GM12878 (cell line): ENCODE measurements at regions not wholly inside any gene's neighbourhood (a gene's known extent, or its start where the extent isn't known, plus 50 kb on each side); places are given as distances from the start of the nearest gene placed in this dataset.

ENCODE experiments used
- ATAC-seq: fragments of 200-7000 bp; cut with Tn5 transposase; 3 replicates; pipeline ENCODE4 v1.9.1; 2020; ENCODE audit warnings: mild to moderate bottlenecking, moderate library complexity
- BruUV-seq: library from RNA; stranded (reverse); fragments of 400-500 nt; replicated peaks from 2 replicates; lab custom pipeline; 2021; lab: Mats Ljungman, UMichigan
- CTCF ChIA-PET: fragments of 300-600 bp; sonication (Branson Sonifier 250); formaldehyde crosslinking; extraction: SDS; loops from one replicate; lab custom pipeline; 2021; ENCODE audit warnings: inconsistent platforms; lab: Yijun Ruan, JAX
- POLR2A ChIA-PET: fragments of 350-600 bp; formaldehyde crosslinking; extraction: SDS; loops from one replicate; lab custom pipeline; 2021; ENCODE audit warnings: inconsistent platforms; lab: Charles Lee
- RAD21 ChIA-PET: fragments of 300-600 bp; sonication (Branson Sonifier 250); formaldehyde crosslinking; loops from one replicate; lab custom pipeline; 2023; ENCODE audit warnings: antibody characterized with exemption; ENCODE audit not compliant: unreplicated experiment; lab: Charles Lee
- SMC1A ChIA-PET: fragments of 300-600 bp; sonication (Branson Sonifier 250); formaldehyde crosslinking; loops from one replicate; lab custom pipeline; 2023; ENCODE audit not compliant: unreplicated experiment, uncharacterized antibody; lab: Charles Lee
- DNase-seq: peaks from one replicate; pipeline ENCODE4 v3.0.0-alpha.2; 2011; ENCODE audit warnings: low read depth, low spot score
- FAIRE-seq: peaks from 3 replicates; lab custom pipeline; 2011; peaks lifted over from hg19 to GRCh38; lab: Jason Lieb, UNC
- H2AFZ ChIP-seq: 2 replicates; pipeline ENCODE4 v1.6.0; 2011; ENCODE audit warnings: low read depth, low read length, control low read depth; ENCODE audit not compliant: control insufficient read depth
- H3K27ac ChIP-seq: 2 replicates; pipeline ENCODE4 v1.5.1; 2011; ENCODE audit warnings: control low read depth; ENCODE audit not compliant: control insufficient read depth, insufficient read depth
- H3K27me3 ChIP-seq, 2 experiments: replicated peaks in 1 of 2; 2 replicates each; pipeline versions ENCODE4 v1.6.0 to v1.6.1; 2011; ENCODE audit warnings: low read length in 1 of 2; ENCODE audit not compliant: control insufficient read depth in 2 of 2, insufficient read depth in 2 of 2
- H3K36me3 ChIP-seq, 2 experiments: 2 replicates each; pipeline ENCODE4 v1.5.1; 2011; ENCODE audit warnings: low read length in 1 of 2; ENCODE audit not compliant: control insufficient read depth in 2 of 2, insufficient read depth in 2 of 2
- H3K4me1 ChIP-seq: 2 replicates; pipeline ENCODE4 v1.6.1; 2011; ENCODE audit warnings: mild to moderate bottlenecking, low read length, moderate library complexity, mixed read lengths; ENCODE audit not compliant: control insufficient read depth, insufficient read depth
- H3K4me2 ChIP-seq: 2 replicates; pipeline ENCODE4 v1.6.0; 2011; ENCODE audit warnings: control low read depth; ENCODE audit not compliant: control insufficient read depth, insufficient read depth
- H3K4me3 ChIP-seq: fragments of 200-600 bp; sonication (generic); 2 replicates; pipeline ENCODE4 v1.5.1; 2016
- H3K79me2 ChIP-seq: 2 replicates; pipeline ENCODE4 v1.6.0; 2011; ENCODE audit warnings: low read length; ENCODE audit not compliant: control insufficient read depth, insufficient read depth
- H3K9ac ChIP-seq: 2 replicates; pipeline ENCODE4 v1.8.0; 2011; ENCODE audit warnings: low read length, control low read depth, mixed read lengths; ENCODE audit not compliant: control insufficient read depth, insufficient read depth
- H3K9me3 ChIP-seq: replicated peaks from 3 replicates; pipeline ENCODE4 v1.5.1; 2011; ENCODE audit warnings: mild to moderate bottlenecking, low read length; ENCODE audit not compliant: control insufficient read depth, insufficient read depth
- H4K20me1 ChIP-seq: 2 replicates; pipeline ENCODE4 v1.6.0; 2011; ENCODE audit not compliant: control insufficient read depth, insufficient read depth
- BHLHE40 ChIP-seq, 2 experiments: fragments of 450-650 bp in 1 of 2; IDR thresholded peaks; 2 replicates each; pipeline ENCODE4 v1.6.1; 2011 to 2017; ENCODE audit warnings: low read depth in 2 of 2, borderline replicate concordance in 1 of 2, improper control_type of control experiment in 1 of 2, low read length in 1 of 2, mild to moderate bottlenecking in 1 of 2
- BMI1 ChIP-seq: fragments of 450-650 bp; IDR thresholded peaks from 2 replicates; pipeline ENCODE4 v1.6.1; 2016; ENCODE audit warnings: mild to moderate bottlenecking, moderate library complexity, borderline replicate concordance
- CREB1 ChIP-seq: IDR thresholded peaks from 2 replicates; pipeline ENCODE4 v1.6.1; 2012; ENCODE audit warnings: low read depth, mild to moderate bottlenecking, inconsistent platforms
- CREM ChIP-seq: IDR thresholded peaks from 2 replicates; pipeline ENCODE4 v1.6.1; 2014; ENCODE audit warnings: antibody characterized with exemption, low read depth
- E2F4 ChIP-seq: IDR thresholded peaks from 2 replicates; pipeline ENCODE4 v1.6.1; 2012; ENCODE audit warnings: low read depth, low read length, improper control_type of control experiment
- IRF4 ChIP-seq: IDR thresholded peaks from 2 replicates; pipeline ENCODE4 v1.6.1; 2011; ENCODE audit warnings: low read depth, low read length
- MLLT1 ChIP-seq: fragments of 450-650 bp; IDR thresholded peaks from 2 replicates; pipeline ENCODE4 v1.6.1; 2016; ENCODE audit warnings: mild to moderate bottlenecking
- MTA3 ChIP-seq: IDR thresholded peaks from 2 replicates; pipeline ENCODE4 v1.6.1; 2012; ENCODE audit warnings: low read length, inconsistent platforms, borderline replicate concordance
- REST ChIP-seq: IDR thresholded peaks from 2 replicates; pipeline ENCODE4 v1.6.1; 2012; ENCODE audit warnings: mild to moderate bottlenecking, low read depth, low read length
- TAF1 ChIP-seq: IDR thresholded peaks from 2 replicates; pipeline ENCODE4 v1.6.1; 2011; ENCODE audit warnings: mild to moderate bottlenecking, low read depth, low read length, borderline replicate concordance
- TBL1XR1 ChIP-seq: IDR thresholded peaks from 2 replicates; pipeline ENCODE4 v1.6.1; 2012; ENCODE audit warnings: low read depth, low read length, improper control_type of control experiment
- TCF3 ChIP-seq: IDR thresholded peaks from 2 replicates; pipeline ENCODE4 v1.6.1; 2012; ENCODE audit warnings: low read depth, mild to moderate bottlenecking, low read length, borderline replicate concordance; ENCODE audit not compliant: insufficient read depth
- USF1 ChIP-seq: IDR thresholded peaks from 2 replicates; pipeline ENCODE4 v1.6.1; 2011; ENCODE audit warnings: borderline replicate concordance, low read depth, mild to moderate bottlenecking, moderate library complexity, mixed read lengths, low read length; ENCODE audit not compliant: insufficient read depth; ENCODE audit errors: extremely low read length
- ZSCAN29 ChIP-seq: fragments of 450-650 bp; IDR thresholded peaks from 2 replicates; pipeline ENCODE4 v1.6.1; 2017; ENCODE audit warnings: mild to moderate bottlenecking, moderate library complexity
- whole genome bisulfite sequencing: methylation state at CpG from one replicate; pipeline ENCODE4 v1.1.6; 2016; ENCODE audit warnings: low lambda C conversion rate; ENCODE audit not compliant: insufficient replicate concordance, insufficient coverage; ENCODE audit errors: missing lambda C conversion rate; 5-methylcytosine and 5-hydroxymethylcytosine counted together
- in situ Hi-C: fragments of 300-500 bp; cut with MboI; formaldehyde crosslinking; loops from 9 replicates; pipeline ENCODE4 v1.14.3; 2018; ENCODE audit warnings: mixed read lengths
- intact Hi-C: fragments of 100-400 bp; cut with micrococcal nuclease; formaldehyde crosslinking; loops from one replicate; pipeline ENCODE4 v1.14.2; 2022; ENCODE audit not compliant: unreplicated experiment

GRCh38 chr18:78766651-78767533, 212.7 kb upstream of the SALL3 start:
- no peaks in the 10 kb centered on the region for H3K27me3 ChIP-seq
- H3K79me2 ChIP-seq, result no peaks in the 10 kb centered on the region
- no peak overlapping the region for H3K4me2 ChIP-seq
- H3K36me3 ChIP-seq, result no peaks in the 10 kb centered on the region
- no TSS peak for BruUV-seq
- ChIA-PET SMC1A (no interaction called here), RAD21 (no interaction called here)
- no peaks in the 10 kb centered on the region for H4K20me1 ChIP-seq
- no peak for TF ChIP-seq USF1
- no peak for TF ChIP-seq BHLHE40 (IDR thresholded peaks at IDR 0.05; ENCODE audit: borderline replicate concordance in 1 of 2, low read depth in 2 of 2, low read length in 1 of 2)
- no peak for TF ChIP-seq MLLT1
- no peak for TF ChIP-seq TBL1XR1
- no peak for TF ChIP-seq CREB1
- TF ChIP-seq TAF1, result no peak
- no peak for TF ChIP-seq MTA3
- no peak for TF ChIP-seq ZSCAN29
- TF ChIP-seq REST, result no peak
- no peak for TF ChIP-seq IRF4
- no peak for TF ChIP-seq BMI1
- TF ChIP-seq TCF3, result no peak
- no peak for TF ChIP-seq E2F4
- no peak for TF ChIP-seq CREM
- TF ChIP-seq, all 136 proteins: peak for 0
- in situ Hi-C loops (no loop called here), intact Hi-C loops (no loop called here)
- Histone ChIP-seq H3K27ac (no peak overlapping the region), H3K4me1 (no peaks in the 10 kb centered on the region), H3K4me3 (no peak overlapping the region), H3K9ac (no peak overlapping the region), H2AFZ (no peak overlapping the region), H3K9me3 (no peaks in the 10 kb centered on the region)
- ChIA-PET POLR2A (no interaction called here), CTCF (no interaction called here)
- WGBS, result 50% methylated on average over 29 of the region's 31 CpGs
- DNase-seq, result no peak
- FAIRE-seq, result no peak
- no peak for ATAC-seq
